Daoy (cell line): ENCODE measurements at regions not wholly inside any gene's neighbourhood (a gene's known extent, or its start where the extent isn't known, plus 50 kb on each side); places are given as distances from the start of the nearest gene placed in this dataset.

ENCODE experiments used
- DNase-seq: peaks from one replicate; pipeline ENCODE4 v3.0.0-alpha.2; 2015; ENCODE audit warnings: low read depth

- DNase-seq = no peak
These were observed 238.7 kb upstream of the SNX7 start for GRCh38 chr1:98422816-98423215.

- DNase-seq = no peak
These were observed 240.5 kb upstream of the SNX7 start for GRCh38 chr1:98421085-98421435.

GRCh38 chr1:98420376-98421084 is 241.0 kb upstream of the SNX7 start:
- no peak for DNase-seq

GRCh38 chr1:98417820-98418219 is 243.7 kb upstream of the SNX7 start:
- no peak for DNase-seq

GRCh38 chr1:98410082-98410481 is 251.4 kb upstream of the SNX7 start:
- DNase-seq = no peak

- DNase-seq = no peak
These were observed 255.0 kb upstream of the SNX7 start for GRCh38 chr1:98406352-98407088.

- DNase-seq = no peak
These were observed 255.9 kb upstream of the SNX7 start for GRCh38 chr1:98405581-98406074.

- no peak for DNase-seq
These were observed 256.7 kb upstream of the SNX7 start for GRCh38 chr1:98404866-98405265.

- no peak for DNase-seq
These were observed 257.5 kb upstream of the SNX7 start for GRCh38 chr1:98403963-98404480.

GRCh38 chr1:98402860-98403259 is 258.7 kb upstream of the SNX7 start:
- DNase-seq = no peak

- DNase-seq = no peak
These were observed 261.1 kb upstream of the SNX7 start for GRCh38 chr1:98400446-98400845.

GRCh38 chr1:98399218-98399617 is 262.3 kb upstream of the SNX7 start:
- DNase-seq = no peak

- DNase-seq = peak; percentile 19
These were observed 262.9 kb upstream of the SNX7 start for GRCh38 chr1:98398649-98399048.

- no peak for DNase-seq
These were observed 263.4 kb upstream of the SNX7 start for GRCh38 chr1:98398092-98398491.

- no peak for DNase-seq
These were observed 267.8 kb upstream of the SNX7 start for GRCh38 chr1:98393719-98394118.

- DNase-seq = no peak
These were observed 270.3 kb upstream of the SNX7 start for GRCh38 chr1:98391175-98391574.

GRCh38 chr1:98389809-98390208 is 271.7 kb upstream of the SNX7 start:
- peak; percentile 24 for DNase-seq

- peak; percentile 80 for DNase-seq
These were observed 273.1 kb upstream of the SNX7 start for GRCh38 chr1:98388441-98388840.

GRCh38 chr1:98387701-98388100 is 273.8 kb upstream of the SNX7 start:
- DNase-seq = no peak

- no peak for DNase-seq
These were observed 274.7 kb upstream of the SNX7 start for GRCh38 chr1:98386675-98387440.

- no peak for DNase-seq
These were observed 275.9 kb upstream of the SNX7 start for GRCh38 chr1:98385652-98386051.

GRCh38 chr1:98384461-98385141 is 276.9 kb upstream of the SNX7 start:
- DNase-seq = no peak
